ENCODE measurements at regions not wholly inside any gene's neighbourhood (a gene's known extent, or its start where the extent isn't known, plus 50 kb on each side); places are given as distances from the start of the nearest gene placed in this dataset.
"Not testable (repeated sequence)": the region's sequence is repeated elsewhere in the genome, so short reads cannot be mapped to it uniquely, and the experiment has no call there.

- no peak for DNase-seq
Measured at GRCh38 chr13:69243366-69243765, 864.3 kb upstream of the ATXN8OS start.

- no peak for DNase-seq
Measured at GRCh38 chr13:69234171-69234570, 873.5 kb upstream of the ATXN8OS start.

DNA sequence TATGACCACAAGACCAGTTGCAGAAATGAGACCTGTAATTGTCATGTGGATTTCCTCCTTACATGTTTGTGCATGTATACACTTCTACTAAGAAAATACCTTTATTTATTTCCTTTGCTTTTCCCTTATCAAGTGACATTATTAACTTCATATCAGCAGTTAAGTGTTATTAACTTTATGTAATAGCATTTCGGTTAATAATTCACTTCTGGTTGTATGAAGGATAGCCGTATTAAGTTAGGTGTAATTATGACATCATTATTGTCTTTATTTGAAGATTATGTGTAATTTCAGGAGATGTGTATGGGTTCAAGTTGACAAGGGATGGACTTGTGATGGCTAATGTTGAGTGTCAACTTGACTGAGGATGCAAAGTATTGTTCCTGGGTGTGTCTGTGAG lies 881.2 kb upstream of the ATXN8OS start:
- DNase-seq: no peak

DNA sequence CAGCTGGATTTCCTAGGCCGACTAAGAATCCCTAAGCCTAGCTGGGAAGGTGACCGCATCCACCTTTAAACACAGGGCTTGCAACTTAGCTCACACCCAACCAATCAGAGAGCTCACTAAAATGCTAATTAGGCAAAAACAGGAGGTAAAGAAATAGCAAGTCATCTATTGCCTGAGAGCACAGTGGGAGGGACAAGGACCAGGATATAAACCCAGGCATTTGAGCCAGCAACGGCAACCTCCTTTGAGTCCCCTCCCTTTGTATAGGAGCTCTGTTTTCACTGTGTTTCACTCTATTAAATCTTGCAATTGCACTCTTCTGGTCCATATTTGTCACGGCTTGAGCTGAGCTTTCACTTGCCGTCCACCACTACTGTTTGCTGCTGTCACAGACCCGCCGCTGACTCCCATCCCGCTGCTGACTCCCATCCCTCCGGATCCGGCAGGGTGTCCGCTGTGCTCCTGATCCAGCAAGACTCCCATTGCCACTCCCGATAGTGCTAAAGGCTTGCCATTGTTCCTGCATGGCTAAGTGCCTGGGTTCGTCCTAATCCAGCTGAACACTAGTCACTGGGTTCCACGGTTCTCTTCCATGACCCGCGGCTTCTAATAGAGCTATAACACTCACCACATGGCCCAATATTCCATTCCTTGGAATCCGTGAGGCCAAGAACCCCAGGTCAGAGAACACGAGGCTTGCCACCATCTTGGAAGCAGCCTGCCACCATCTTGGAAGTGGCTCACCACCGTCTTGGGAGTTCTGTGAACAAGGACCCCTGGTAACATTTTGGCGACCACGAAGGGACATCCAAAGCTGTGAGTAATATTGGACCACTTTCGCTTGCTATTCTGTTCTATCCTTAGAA lies 885.8 kb upstream of the ATXN8OS start:
- not testable (repeated sequence) for DNase-seq

GRCh38 chr13:69213396-69213795 lies 894.2 kb upstream of the ATXN8OS start:
- no peak for DNase-seq

GRCh38 chr13:69204620-69205019 lies 903.0 kb upstream of the ATXN8OS start:
- no peak for DNase-seq

- DNase-seq: no peak
Measured at GRCh38 chr13:69202996-69203395, 904.6 kb upstream of the ATXN8OS start.

DNA sequence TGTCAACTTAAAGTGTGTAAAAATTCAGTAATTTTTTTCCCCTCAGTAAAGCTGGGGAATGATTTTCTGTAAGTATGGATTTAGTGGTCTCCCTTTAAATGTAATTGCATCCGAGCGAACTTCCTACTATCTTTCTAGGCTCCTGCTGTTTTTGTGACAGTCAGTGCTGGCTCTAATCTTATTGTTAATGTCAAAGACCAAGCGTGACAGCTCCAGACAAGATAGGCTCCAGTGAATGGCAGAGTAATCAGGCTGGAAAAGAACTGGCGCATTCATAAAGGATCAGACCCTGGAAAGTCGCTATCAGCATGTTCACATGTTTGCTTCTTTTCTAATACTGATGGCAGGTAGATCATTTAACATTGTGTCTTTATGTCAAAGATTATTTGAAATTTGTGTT lies 908.0 kb upstream of the ATXN8OS start:
- no peak for DNase-seq

DNA sequence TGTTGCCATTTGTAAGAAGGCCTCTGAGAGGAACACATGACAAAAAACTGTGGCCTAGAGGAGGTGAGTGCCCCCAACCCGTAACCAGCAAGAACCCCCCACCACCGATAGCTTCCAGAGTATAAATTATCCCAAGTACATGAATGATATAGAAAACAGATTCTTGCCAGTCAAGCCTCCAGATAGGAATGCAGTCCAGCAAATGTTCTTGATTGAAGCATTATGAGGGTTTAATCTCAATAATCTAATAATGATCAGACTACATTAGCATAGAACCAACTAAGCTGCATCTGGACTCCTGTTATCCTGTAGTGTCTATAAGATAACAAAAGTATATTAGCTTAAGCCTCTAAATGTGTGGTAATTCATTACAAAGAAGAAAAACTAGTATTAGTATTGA lies 908.9 kb upstream of the ATXN8OS start:
- DNase-seq: no peak

GRCh38 chr13:69194130-69194529 lies 913.5 kb upstream of the ATXN8OS start:
- no peak for DNase-seq

GRCh38 chr13:69180034-69180433 lies 927.6 kb upstream of the ATXN8OS start:
- no peak for DNase-seq

- no peak for DNase-seq
Measured at GRCh38 chr13:69178000-69178399, 929.6 kb upstream of the ATXN8OS start.

GRCh38 chr13:69168436-69168835 lies 939.2 kb upstream of the ATXN8OS start:
- DNase-seq: no peak

DNA sequence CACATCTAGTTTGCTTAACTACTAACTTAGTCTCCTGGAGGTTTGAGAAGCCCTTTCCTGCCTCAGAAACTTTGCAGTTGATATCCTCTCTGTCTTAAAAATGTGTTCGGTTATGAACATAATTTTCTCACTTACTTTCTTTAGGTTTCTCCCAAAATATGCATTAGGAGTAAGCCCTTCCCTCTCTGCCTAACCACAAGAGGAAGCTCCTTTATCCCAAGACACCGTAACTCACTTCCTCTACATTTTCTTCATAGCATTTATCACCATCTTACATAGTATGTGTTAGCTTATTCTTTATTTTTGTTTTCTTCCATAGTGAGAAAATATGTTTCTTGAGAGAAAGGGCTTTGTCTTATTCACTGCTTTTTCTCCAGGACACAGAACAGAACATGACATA lies 952.5 kb upstream of the ATXN8OS start:
- no peak for DNase-seq

DNA sequence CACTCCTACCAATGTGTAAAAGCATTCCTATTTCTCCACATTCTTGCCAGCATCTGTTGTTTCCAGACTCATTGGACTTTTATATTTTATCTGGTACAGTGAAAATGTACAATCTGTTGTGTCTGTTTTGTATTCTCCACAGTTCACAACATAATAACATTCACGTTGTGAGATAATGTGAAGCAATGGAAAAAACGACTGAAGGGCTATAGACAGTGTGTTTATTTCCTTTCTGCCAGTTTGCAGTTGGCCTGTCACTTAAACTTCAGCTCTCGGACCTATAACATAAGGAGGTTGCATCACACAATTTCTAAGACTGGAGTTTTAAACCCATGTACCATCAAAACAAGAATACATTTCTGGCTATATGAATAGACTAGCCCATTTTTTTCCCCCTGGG lies 965.5 kb upstream of the ATXN8OS start:
- DNase-seq: no peak

DNA sequence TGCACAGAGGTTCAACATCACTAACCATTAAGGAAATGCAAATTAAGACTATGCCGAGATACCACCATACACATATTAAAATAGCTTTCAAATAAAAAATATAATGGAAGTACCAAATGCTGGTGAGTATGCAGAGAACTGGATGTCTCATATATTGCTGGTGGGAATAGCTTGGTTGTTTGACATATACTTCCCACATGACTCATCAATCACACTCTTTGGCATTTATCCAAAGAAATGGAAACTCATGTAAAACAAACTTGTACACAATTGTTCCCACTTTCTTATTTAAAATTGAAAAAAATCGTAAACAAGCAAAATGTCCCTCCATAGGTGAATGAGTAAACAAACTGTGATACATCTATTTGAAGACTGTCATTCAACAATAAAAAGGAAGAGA lies 982.6 kb upstream of the ATXN8OS start:
- no peak for DNase-seq

GRCh38 chr13:69109891-69110525 lies 997.6 kb upstream of the ATXN8OS start:
- no peak for DNase-seq

- no peak for DNase-seq
Measured at GRCh38 chr13:69108486-69108885, 999.1 kb upstream of the ATXN8OS start.

GRCh38 chr13:69107436-69107835 lies 1000.2 kb upstream of the ATXN8OS start:
- DNase-seq: no peak

DNA sequence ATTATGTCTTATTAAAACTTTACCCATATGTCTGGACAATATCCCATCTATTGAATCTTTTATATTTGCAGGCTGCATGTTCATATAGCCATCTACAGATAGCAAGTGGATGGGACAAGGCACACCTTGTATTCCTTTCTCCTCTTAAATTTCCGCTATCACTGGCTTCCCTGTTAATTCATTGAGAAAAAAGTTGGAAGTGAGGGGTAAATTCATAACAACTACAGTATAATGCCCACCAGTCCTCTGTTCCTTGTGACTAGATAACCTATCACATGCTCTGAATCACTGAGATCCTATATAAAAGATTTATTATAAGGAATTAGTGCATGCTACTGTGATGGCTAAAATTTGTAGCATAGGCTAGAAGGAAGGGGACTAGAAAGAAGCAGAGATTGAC lies 1005.8 kb upstream of the ATXN8OS start:
- DNase-seq: no peak

GRCh38 chr13:69094485-69094884 lies 1013.1 kb upstream of the ATXN8OS start:
- DNase-seq: no peak

GRCh38 chr13:69092615-69093322 lies 1014.9 kb upstream of the ATXN8OS start:
- DNase-seq: no peak

DNA sequence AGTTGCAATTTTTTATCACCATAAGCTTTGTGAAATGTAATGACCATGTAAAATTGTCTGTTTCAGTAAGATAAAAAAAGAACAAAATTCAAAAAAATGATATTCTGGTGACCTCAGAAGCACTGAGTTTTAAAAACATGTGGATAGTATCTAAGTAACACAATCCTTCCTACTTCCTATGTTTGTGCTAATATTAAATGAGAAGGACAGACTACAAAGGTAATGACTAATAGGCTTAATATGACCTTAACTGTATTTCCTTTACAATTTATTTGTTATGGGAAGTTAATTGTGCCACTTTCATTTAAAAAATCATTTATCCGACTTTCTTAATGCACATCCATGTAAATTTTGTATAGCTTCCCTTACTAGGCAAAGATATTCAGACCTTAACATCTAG lies 1030.4 kb upstream of the ATXN8OS start:
- no peak for DNase-seq

DNA sequence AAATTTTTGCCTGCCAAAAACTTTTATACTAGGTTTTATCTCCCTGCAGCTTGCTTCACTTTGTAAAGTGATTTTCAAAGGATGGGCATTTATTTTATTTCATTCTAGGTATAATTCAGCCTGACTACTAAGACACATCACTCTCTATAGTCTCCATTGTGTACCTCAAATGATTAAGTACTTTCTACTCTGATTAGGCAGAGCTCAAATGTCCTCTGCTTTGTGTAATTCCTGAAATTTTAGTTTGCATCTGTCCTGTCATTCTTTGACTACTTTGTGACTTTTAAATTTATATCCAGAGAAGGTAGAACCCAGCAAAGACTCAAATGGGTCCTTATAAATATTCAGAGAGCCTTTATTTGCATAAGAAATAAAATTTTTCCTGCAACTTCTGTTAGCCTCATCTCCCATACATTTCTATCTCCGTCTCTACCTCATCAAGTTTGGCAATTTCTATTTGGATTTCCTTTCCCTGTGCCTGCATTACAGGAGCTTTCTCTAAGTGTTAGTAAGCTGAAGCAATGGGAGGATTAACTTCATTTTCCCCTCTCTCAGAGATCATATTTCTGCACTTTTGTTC lies 1038.0 kb upstream of the ATXN8OS start:
- no peak for DNase-seq

All from left hindlimb (tissue), 1 donor.